GM23338 (cell line): ENCODE measurements at regions not wholly inside any gene's neighbourhood (a gene's known extent, or its start where the extent isn't known, plus 50 kb on each side); places are given as distances from the start of the nearest gene placed in this dataset.
A peak's percentile ranks its signal among the peaks of the same experiment; 100 is the strongest.

Source experiments
- ATAC-seq: fragments of 200-7000 bp; cut with Tn5 transposase; 3 replicates; pipeline ENCODE4 v1.9.1; 2020
- DNase-seq: peaks from one replicate; pipeline ENCODE4 v3.0.0-alpha.2; 2015; ENCODE audit warnings: low spot score
- H2AFZ ChIP-seq: fragments of 200-600 bp; sonication (generic); 2 replicates; pipeline ENCODE4 v1.8.0; 2016; ENCODE audit warnings: antibody characterized with exemption, mild to moderate bottlenecking, moderate library complexity
- H3F3A ChIP-seq: fragments of 200-600 bp; sonication (generic); replicated peaks from 2 replicates; pipeline ENCODE4 v1.8.0; 2017; ENCODE audit warnings: antibody characterized with exemption, mixed run types, low read depth
- H3K27ac ChIP-seq: fragments of 200-600 bp; sonication (generic); 2 replicates; pipeline ENCODE4 v1.6.1; 2016; ENCODE audit warnings: low read depth
- H3K27me3 ChIP-seq: fragments of 200-600 bp; sonication (generic); 2 replicates; pipeline ENCODE4 v1.8.0; 2016; ENCODE audit warnings: mild to moderate bottlenecking, mixed run types, moderate library complexity; ENCODE audit not compliant: insufficient read depth
- H3K36me3 ChIP-seq: fragments of 200-600 bp; sonication (generic); 2 replicates; pipeline ENCODE4 v1.8.0; 2016; ENCODE audit warnings: mild to moderate bottlenecking; ENCODE audit not compliant: insufficient read depth
- H3K4me1 ChIP-seq: fragments of 200-600 bp; sonication (generic); 2 replicates; pipeline ENCODE4 v1.8.0; 2016; ENCODE audit warnings: mild to moderate bottlenecking, moderate library complexity; ENCODE audit not compliant: insufficient read depth
- H3K4me2 ChIP-seq: fragments of 200-600 bp; sonication (generic); 2 replicates; pipeline ENCODE4 v1.7.1; 2017; ENCODE audit warnings: mixed run types
- H3K4me3 ChIP-seq: fragments of 200-600 bp; sonication (generic); 2 replicates; pipeline ENCODE4 v1.6.1; 2016; ENCODE audit warnings: mixed run types
- H3K79me2 ChIP-seq: fragments of 200-600 bp; sonication (generic); replicated peaks from 2 replicates; pipeline ENCODE4 v1.8.0; 2017; ENCODE audit warnings: mild to moderate bottlenecking; ENCODE audit not compliant: insufficient read depth
- H3K9me2 ChIP-seq: fragments of 200-600 bp; sonication (generic); 2 replicates; pipeline ENCODE4 v1.8.0; 2017; ENCODE audit not compliant: insufficient read depth
- H4K20me1 ChIP-seq: fragments of 200-600 bp; sonication (generic); replicated peaks from 2 replicates; pipeline ENCODE4 v1.8.0; 2017; ENCODE audit warnings: mild to moderate bottlenecking; ENCODE audit not compliant: insufficient read depth
- H3K27ac Mint-ChIP-seq: 2 replicates; pipeline ENCODE4 v1.8.0; 2020; ENCODE audit warnings: inconsistent platforms, mild to moderate bottlenecking, moderate library complexity, mixed read lengths
- H3K27me3 Mint-ChIP-seq: 3 replicates; pipeline ENCODE4 v1.8.0; 2022; ENCODE audit warnings: low read depth, mild to moderate bottlenecking, moderate library complexity, mixed read lengths, inconsistent platforms; ENCODE audit not compliant: insufficient read depth, poor library complexity
- H3K36me3 Mint-ChIP-seq: 3 replicates; pipeline ENCODE4 v1.8.0; 2021; ENCODE audit warnings: low read depth, mild to moderate bottlenecking, inconsistent platforms, moderate library complexity, mixed read lengths
- H3K4me1 Mint-ChIP-seq: 3 replicates; pipeline ENCODE4 v1.8.0; 2020; ENCODE audit warnings: mild to moderate bottlenecking, inconsistent platforms, mixed read lengths
- H3K4me3 Mint-ChIP-seq: 3 replicates; pipeline ENCODE4 v1.8.0; 2021; ENCODE audit warnings: moderate library complexity, mild to moderate bottlenecking, inconsistent platforms, mixed read lengths
- H3K9me3 Mint-ChIP-seq: 3 replicates; pipeline ENCODE4 v1.8.0; 2020; ENCODE audit warnings: moderate library complexity, mild to moderate bottlenecking, inconsistent platforms, mixed read lengths
- CREB1 ChIP-seq: fragments of 250-450 bp; sonication (Bioruptor Pico); IDR thresholded peaks from 2 replicates; pipeline ENCODE4 v1.5.0; 2020; ENCODE audit warnings: low read depth, mild to moderate bottlenecking, moderate library complexity
- EZH2 ChIP-seq: fragments of 200-600 bp; sonication (generic); IDR thresholded peaks from one replicate; pipeline ENCODE4 v1.8.0; 2017; ENCODE audit warnings: antibody characterized with exemption, mild to moderate bottlenecking, low read depth; ENCODE audit not compliant: unreplicated experiment
- EZH2phosphoT487 ChIP-seq: fragments of 200-600 bp; sonication (generic); IDR thresholded peaks from one replicate; pipeline ENCODE4 v1.8.1; 2018; ENCODE audit warnings: antibody characterized with exemption; ENCODE audit not compliant: unreplicated experiment
- JUNB ChIP-seq: IDR thresholded peaks from one replicate; pipeline ENCODE4 v1.6.1; 2016; ENCODE audit warnings: antibody characterized with exemption; ENCODE audit not compliant: unreplicated experiment
- NANOG ChIP-seq: IDR thresholded peaks from 2 replicates; pipeline ENCODE4 v1.6.1; 2016; ENCODE audit warnings: antibody characterized with exemption, borderline replicate concordance
- POLR2AphosphoS5 ChIP-seq: IDR thresholded peaks from 2 replicates; pipeline ENCODE4 v1.6.1; 2016; ENCODE audit warnings: antibody characterized with exemption, low read depth
- STAT1 ChIP-seq: IDR thresholded peaks from one replicate; pipeline ENCODE4 v1.6.1; 2016; ENCODE audit warnings: antibody characterized with exemption; ENCODE audit not compliant: unreplicated experiment
- ZNF114 ChIP-seq: fragments of 250-450 bp; sonication (Bioruptor Pico); IDR thresholded peaks from 2 replicates; pipeline ENCODE4 v1.5.0; 2020; ENCODE audit warnings: mild to moderate bottlenecking, moderate library complexity
- ZNF331 ChIP-seq: fragments of 250-450 bp; sonication (Bioruptor Pico); IDR thresholded peaks from 2 replicates; pipeline ENCODE4 v1.5.0; 2020; ENCODE audit warnings: low read depth, mild to moderate bottlenecking, moderate library complexity
- TF ChIP-seq, protein P1 (sequence below): IDR thresholded peaks from one replicate; pipeline ENCODE4 v1.6.1; 2018; ENCODE audit warnings: antibody characterized with exemption; ENCODE audit not compliant: unreplicated experiment
- TF ChIP-seq, protein P2 (sequence below): fragments of 250-450 bp; sonication (Bioruptor Pico); IDR thresholded peaks from 2 replicates; pipeline ENCODE4 v1.5.0; 2020; ENCODE audit warnings: mild to moderate bottlenecking, moderate library complexity
- TF ChIP-seq, protein P3 (sequence below), 2 experiments: fragments of 200-600 bp in 1 of 2; sonication (generic) in 1 of 2; conservative IDR thresholded peaks; 2 replicates each; pipeline versions ENCODE4 v1.5.1 to v1.6.1; 2016 to 2017; ENCODE audit warnings: antibody characterized with exemption in 2 of 2, low read depth in 2 of 2, mild to moderate bottlenecking in 2 of 2, moderate library complexity in 1 of 2
- TF ChIP-seq, protein P4 (sequence below): IDR thresholded peaks from 2 replicates; pipeline ENCODE4 v1.6.1; 2016; ENCODE audit warnings: antibody characterized with exemption

DNA sequence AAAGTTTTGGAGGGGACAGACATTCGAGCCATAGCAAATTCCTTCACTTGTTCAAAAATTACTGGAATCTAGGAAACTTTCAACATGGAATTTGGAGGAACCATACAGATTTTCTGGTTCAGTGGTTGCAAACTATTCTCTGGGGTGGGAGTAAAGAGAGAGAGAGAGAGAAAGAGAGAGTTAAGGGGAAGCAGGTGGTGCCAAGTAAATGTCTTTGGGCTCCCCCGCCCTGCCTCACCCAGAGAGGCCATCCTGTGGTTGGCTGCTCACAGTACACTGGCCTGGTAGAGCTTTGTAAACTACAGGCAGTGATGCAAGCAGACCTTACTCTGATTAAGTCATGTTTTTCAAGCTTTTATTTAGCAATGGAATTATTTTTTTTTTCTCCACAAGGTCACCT lies 82.6 kb downstream of the ADAMTS15 start:
- Histone ChIP-seq H3K4me1 (no peaks in the 10 kb centered on the region), H2AFZ (no peak overlapping the region), H4K20me1 (no peaks in the 10 kb centered on the region), H3K9me2 (peaks cover 7% of the 10 kb centered on the region; the same call in 1 of the 2 replicates), H3K4me3 (no peak overlapping the region), H3K27ac (no peak overlapping the region), H3K79me2 (no peaks in the 10 kb centered on the region), H3K27me3 (no peaks in the 10 kb centered on the region), H3F3A (no peaks in the 10 kb centered on the region), H3K36me3 (no peaks in the 10 kb centered on the region), H3K4me2 (no peak overlapping the region)
- Mint-ChIP-seq H3K4me1 (no peaks in the 10 kb centered on the region), H3K4me3 (no peak overlapping the region), H3K9me3 (no peaks in the 10 kb centered on the region), H3K27me3 (peaks cover 2% of the 10 kb centered on the region), H3K36me3 (no peaks in the 10 kb centered on the region), H3K27ac (no peak overlapping the region)
- ATAC-seq = peak; percentile 68
- DNase-seq = no peak
- TF ChIP-seq, protein P1, sequence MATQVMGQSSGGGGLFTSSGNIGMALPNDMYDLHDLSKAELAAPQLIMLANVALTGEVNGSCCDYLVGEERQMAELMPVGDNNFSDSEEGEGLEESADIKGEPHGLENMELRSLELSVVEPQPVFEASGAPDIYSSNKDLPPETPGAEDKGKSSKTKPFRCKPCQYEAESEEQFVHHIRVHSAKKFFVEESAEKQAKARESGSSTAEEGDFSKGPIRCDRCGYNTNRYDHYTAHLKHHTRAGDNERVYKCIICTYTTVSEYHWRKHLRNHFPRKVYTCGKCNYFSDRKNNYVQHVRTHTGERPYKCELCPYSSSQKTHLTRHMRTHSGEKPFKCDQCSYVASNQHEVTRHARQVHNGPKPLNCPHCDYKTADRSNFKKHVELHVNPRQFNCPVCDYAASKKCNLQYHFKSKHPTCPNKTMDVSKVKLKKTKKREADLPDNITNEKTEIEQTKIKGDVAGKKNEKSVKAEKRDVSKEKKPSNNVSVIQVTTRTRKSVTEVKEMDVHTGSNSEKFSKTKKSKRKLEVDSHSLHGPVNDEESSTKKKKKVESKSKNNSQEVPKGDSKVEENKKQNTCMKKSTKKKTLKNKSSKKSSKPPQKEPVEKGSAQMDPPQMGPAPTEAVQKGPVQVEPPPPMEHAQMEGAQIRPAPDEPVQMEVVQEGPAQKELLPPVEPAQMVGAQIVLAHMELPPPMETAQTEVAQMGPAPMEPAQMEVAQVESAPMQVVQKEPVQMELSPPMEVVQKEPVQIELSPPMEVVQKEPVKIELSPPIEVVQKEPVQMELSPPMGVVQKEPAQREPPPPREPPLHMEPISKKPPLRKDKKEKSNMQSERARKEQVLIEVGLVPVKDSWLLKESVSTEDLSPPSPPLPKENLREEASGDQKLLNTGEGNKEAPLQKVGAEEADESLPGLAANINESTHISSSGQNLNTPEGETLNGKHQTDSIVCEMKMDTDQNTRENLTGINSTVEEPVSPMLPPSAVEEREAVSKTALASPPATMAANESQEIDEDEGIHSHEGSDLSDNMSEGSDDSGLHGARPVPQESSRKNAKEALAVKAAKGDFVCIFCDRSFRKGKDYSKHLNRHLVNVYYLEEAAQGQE = no peak
- TF ChIP-seq NANOG (no peak), CREB1 (CRISPR knock-in tag) (no peak), STAT1 (no peak), JUNB (no peak), EZH2phosphoT487 (no peak), POLR2AphosphoS5 (no peak), ZNF114 (CRISPR knock-in tag) (no peak), EZH2 (no peak), ZNF331 (CRISPR knock-in tag) (no peak)
- TF ChIP-seq, protein P2, sequence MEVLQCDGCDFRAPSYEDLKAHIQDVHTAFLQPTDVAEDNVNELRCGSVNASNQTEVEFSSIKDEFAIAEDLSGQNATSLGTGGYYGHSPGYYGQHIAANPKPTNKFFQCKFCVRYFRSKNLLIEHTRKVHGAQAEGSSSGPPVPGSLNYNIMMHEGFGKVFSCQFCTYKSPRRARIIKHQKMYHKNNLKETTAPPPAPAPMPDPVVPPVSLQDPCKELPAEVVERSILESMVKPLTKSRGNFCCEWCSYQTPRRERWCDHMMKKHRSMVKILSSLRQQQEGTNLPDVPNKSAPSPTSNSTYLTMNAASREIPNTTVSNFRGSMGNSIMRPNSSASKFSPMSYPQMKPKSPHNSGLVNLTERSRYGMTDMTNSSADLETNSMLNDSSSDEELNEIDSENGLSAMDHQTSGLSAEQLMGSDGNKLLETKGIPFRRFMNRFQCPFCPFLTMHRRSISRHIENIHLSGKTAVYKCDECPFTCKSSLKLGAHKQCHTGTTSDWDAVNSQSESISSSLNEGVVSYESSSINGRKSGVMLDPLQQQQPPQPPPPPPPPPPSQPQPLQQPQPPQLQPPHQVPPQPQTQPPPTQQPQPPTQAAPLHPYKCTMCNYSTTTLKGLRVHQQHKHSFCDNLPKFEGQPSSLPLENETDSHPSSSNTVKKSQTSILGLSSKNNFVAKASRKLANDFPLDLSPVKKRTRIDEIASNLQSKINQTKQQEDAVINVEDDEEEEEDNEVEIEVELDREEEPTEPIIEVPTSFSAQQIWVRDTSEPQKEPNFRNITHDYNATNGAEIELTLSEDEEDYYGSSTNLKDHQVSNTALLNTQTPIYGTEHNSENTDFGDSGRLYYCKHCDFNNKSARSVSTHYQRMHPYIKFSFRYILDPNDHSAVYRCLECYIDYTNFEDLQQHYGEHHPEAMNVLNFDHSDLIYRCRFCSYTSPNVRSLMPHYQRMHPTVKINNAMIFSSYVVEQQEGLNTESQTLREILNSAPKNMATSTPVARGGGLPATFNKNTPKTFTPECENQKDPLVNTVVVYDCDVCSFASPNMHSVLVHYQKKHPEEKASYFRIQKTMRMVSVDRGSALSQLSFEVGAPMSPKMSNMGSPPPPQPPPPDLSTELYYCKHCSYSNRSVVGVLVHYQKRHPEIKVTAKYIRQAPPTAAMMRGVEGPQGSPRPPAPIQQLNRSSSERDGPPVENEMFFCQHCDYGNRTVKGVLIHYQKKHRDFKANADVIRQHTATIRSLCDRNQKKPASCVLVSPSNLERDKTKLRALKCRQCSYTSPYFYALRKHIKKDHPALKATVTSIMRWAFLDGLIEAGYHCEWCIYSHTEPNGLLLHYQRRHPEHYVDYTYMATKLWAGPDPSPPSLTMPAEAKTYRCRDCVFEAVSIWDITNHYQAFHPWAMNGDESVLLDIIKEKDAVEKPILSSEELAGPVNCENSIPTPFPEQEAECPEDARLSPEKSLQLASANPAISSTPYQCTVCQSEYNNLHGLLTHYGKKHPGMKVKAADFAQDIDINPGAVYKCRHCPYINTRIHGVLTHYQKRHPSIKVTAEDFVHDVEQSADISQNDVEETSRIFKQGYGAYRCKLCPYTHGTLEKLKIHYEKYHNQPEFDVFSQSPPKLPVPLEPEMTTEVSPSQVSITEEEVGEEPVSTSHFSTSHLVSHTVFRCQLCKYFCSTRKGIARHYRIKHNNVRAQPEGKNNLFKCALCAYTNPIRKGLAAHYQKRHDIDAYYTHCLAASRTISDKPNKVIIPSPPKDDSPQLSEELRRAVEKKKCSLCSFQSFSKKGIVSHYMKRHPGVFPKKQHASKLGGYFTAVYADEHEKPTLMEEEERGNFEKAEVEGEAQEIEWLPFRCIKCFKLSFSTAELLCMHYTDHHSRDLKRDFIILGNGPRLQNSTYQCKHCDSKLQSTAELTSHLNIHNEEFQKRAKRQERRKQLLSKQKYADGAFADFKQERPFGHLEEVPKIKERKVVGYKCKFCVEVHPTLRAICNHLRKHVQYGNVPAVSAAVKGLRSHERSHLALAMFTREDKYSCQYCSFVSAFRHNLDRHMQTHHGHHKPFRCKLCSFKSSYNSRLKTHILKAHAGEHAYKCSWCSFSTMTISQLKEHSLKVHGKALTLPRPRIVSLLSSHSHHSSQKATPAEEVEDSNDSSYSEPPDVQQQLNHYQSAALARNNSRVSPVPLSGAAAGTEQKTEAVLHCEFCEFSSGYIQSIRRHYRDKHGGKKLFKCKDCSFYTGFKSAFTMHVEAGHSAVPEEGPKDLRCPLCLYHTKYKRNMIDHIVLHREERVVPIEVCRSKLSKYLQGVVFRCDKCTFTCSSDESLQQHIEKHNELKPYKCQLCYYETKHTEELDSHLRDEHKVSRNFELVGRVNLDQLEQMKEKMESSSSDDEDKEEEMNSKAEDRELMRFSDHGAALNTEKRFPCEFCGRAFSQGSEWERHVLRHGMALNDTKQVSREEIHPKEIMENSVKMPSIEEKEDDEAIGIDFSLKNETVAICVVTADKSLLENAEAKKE = no peak
- TF ChIP-seq, protein P3, sequence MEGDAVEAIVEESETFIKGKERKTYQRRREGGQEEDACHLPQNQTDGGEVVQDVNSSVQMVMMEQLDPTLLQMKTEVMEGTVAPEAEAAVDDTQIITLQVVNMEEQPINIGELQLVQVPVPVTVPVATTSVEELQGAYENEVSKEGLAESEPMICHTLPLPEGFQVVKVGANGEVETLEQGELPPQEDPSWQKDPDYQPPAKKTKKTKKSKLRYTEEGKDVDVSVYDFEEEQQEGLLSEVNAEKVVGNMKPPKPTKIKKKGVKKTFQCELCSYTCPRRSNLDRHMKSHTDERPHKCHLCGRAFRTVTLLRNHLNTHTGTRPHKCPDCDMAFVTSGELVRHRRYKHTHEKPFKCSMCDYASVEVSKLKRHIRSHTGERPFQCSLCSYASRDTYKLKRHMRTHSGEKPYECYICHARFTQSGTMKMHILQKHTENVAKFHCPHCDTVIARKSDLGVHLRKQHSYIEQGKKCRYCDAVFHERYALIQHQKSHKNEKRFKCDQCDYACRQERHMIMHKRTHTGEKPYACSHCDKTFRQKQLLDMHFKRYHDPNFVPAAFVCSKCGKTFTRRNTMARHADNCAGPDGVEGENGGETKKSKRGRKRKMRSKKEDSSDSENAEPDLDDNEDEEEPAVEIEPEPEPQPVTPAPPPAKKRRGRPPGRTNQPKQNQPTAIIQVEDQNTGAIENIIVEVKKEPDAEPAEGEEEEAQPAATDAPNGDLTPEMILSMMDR (conservative IDR thresholded peaks at IDR 0.05; ENCODE audit: low read depth in 2 of 2) = no peak; a peak in 1 of 4 replicates
- TF ChIP-seq, protein P4, sequence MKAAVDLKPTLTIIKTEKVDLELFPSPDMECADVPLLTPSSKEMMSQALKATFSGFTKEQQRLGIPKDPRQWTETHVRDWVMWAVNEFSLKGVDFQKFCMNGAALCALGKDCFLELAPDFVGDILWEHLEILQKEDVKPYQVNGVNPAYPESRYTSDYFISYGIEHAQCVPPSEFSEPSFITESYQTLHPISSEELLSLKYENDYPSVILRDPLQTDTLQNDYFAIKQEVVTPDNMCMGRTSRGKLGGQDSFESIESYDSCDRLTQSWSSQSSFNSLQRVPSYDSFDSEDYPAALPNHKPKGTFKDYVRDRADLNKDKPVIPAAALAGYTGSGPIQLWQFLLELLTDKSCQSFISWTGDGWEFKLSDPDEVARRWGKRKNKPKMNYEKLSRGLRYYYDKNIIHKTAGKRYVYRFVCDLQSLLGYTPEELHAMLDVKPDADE = no peak
